ENCODE measurements at regions not wholly inside any gene's neighbourhood (a gene's known extent, or its start where the extent isn't known, plus 50 kb on each side); places are given as distances from the start of the nearest gene placed in this dataset.

DNA sequence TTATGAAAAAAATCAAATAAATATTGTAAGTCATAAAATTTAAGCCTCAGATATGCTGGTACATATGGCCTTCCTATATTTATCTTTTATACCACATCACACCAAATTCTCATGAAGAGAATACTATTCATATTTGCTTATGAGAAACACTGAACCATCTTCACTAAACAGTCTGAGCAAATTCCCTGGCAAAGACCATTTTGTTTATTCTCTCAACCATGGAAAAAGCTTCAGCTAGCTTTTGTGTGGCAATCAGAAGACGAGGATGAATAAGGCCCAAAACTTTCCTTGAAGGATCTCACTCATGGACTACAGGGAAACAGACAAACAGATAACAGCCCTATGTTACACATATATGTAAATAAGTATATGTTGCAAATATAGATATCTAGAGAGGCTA lies 252.1 kb downstream of the TMX3 start:
- DNase-seq, result no peak

DNA sequence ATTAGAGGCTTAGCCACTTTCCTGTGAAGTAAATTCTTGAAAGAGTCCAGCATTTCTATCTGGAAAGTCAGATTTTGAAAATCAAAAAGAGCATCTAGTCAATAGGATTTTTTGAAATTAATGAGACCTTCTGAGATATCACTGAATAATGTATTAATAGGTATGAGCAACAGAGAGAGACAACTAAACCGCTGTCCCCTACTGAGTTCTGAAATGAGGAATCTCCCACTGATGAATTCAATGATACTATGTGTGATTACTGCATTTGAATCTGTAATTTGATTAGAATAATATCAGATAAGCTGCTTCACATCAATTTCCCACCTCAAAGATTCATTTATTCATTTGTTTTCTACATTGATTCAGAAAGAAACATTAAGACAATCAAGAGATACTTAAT lies 252.8 kb downstream of the TMX3 start:
- DNase-seq, result no peak

DNA sequence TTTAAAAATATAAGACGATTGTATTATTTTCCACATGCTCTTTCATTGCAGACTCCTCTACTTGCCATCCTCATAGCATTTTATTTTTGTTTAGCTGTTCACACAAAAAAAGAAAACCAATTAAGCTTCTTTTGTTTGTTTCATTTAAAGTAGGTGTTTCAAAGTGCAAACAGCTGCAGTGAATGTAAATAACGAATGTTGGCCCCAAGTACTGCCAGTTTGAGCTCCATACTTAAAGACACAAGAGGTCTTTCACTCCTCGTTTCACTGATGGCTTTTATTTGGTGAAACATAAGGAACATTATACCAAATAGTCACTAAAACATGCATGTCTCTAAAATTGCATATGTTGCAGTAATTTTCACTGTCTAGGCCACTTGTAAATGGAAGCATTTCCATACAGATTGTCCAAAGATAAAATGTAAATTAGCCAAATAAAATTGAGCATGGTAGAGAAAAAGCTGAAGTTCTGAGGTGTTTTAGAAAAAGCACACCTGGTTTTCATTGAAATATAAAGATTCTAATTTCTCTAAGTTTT lies 253.4 kb downstream of the TMX3 start:
- DNase-seq, result no peak

DNA sequence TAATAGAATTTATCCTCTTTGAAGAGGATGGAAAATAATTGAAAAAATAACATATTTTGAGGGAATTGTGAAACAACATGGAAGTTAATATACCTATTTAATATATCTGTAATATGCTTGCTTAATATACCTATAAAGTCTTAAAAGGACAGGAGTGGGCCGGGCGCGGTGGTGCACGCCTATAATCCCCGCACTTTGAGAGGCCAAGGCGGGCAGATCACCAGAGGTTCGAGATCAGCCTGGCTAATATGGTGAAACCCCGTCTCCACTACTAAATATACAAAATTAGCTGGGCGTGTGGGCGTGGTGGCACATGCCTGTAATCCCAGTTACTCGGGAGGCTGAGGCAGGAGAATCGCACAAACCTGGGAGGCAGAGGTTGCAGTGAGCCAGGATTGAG lies 254.9 kb downstream of the TMX3 start:
- no peak for DNase-seq

DNA sequence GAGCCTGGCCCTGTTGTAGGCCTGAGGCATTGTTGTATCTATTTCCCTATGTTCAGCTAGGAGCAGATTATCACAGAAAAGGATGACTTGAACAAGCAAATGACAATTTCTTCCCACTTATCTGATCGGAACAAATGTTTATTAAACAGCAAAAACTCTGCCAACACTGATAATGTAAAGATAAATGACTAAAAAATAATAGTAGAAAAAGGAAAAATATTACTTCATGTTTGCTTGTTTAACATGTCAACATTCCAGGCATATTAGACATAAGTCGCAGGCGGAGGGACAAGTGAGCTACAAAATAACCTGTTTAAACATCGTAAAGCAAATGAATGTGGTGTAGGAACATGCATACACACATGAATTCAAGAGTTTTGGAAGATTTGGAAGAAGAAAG lies 257.9 kb downstream of the TMX3 start:
- no peak for DNase-seq

DNA sequence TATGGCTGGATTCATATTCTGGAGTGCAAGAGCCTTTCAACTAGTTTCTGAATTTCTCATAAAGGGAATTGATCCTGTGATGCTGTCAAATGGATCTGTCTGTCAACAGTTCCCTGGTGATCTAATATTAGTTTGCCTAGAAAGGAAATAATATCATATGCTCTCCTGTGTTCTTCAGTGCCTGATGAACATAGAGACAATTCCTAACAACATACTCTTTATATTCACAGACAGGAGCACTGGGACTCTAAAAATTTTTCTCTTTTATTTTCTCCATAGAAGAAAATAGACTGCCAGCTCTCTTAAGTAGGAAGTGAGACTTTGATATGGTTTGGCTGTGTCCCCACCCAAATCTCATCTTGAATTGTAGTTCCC lies 259.7 kb downstream of the TMX3 start:
- DNase-seq, result no peak

DNA sequence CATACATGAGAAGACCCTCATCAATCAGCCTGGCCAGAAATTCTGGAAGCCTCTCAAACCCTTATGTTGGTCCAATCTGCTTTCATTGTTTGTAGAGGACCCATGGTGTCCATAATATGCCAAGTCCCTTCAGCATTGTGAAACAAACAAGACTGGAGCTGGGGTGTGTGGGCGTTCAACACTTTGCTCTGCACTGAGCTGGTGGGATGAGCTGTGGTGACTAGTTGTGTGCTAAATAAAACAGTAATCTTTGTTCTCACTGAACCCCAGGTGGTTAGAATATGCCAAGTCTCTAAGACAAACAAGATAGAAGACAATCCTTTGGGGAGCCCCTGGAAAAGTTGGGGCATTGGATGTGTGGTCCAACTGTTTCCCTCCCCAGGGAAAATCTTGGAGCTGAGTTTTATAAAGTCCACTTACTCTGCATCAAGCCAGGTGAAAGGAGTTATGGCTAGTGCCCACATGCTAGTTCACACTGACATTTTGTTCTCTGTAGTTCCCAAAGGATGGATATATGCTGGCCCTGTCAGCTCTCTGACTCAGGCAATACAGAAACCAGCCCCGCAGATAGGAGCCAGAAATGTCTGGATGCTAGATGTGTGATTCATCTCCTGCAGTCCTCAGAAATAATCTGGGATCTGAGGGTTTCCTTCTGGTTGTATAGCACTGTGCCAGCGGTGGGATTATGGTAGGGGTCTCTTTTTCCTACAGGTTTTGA lies 260.2 kb downstream of the TMX3 start:
- no peak for DNase-seq

DNA sequence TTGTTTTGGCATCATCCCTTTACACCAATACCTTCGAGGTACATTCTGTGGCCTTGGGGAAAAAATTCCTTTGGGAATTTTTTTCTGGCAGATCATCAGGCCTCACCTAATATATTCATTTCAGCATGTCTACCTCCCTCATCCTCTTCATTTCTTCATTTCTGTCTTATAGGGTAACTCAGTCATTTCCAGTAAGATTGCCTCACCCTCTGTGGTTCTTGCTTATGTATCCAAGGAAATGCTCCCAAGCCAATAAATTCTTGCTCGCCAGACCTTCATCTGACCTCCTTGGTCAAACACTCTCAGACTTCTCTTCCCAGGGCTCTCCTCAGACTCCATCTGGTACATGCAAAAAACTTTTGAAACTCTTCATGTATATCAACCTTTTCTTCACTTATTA lies 265.6 kb downstream of the TMX3 start:
- no peak for DNase-seq

DNA sequence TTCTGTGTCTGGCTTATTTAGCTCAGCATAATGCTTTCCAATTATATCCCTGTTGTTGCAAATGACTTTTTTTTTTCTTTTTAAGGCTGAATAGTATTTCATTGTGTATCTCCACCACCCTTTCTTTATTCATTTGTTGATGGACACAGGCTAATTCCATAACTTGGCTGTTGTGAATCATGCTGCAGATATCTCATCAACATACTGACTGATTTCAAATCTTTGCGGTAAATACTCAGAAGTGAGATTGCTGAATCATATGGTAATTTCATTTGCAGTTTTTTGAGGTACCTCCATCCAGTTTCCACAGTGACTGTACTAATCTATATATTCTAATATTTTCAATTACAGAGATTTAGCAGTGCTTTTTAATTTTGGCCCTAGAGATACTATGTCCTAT lies 266.2 kb downstream of the TMX3 start:
- no peak for DNase-seq

DNA sequence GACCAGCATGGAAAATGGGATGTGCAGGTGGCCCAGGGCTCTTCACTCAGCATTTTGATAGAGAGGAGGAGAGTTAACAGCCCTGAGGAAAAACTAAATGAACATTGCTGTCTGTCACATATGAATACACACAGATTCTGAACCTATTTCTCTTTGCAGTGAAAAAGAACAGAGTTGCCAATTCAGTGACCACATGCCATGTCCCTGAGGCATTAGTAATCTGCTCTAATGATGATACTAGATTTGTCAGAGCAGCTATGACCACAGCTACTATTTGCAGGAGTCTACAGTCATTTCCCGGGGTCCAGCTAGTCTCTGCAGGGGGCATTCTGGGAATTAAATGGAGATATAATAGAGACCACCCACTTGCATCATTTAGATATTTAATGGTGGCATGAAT lies 267.6 kb downstream of the TMX3 start:
- no peak for DNase-seq

DNA sequence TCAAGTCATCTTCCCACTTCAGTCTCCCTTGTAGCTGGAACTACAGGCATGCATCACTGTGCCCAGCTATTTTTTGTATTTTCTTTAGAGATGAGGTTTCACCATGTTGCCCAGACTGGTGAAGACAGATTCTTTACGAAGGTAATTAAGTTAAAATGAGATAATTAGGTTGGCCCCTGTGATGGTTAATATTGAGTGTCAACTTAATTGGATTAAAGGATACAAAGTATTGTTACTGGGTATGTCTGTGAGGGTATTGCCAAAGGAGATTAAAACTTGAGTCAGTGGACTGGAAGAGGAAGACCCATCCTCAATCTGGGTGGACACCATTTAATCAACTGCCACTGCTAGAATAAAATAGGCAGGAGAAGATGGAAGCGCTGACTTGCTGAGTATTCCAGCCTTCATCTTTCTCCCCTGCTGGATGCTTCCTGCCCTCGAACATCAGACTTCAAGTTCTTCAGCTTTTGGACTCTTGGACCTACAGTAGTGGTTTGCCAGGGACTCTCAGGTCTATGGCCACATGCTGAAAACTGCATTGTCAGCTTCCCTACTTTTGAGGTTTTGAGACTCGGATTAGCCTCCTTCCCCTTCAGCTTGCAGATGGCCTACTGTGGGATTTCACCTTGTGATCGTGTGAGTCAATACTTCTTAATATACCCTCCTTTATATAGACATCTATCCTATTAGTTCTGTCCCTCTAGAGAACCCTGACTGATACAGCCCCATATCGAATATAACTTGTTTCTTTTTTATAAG lies 269.1 kb downstream of the TMX3 start:
- no peak for DNase-seq

DNA sequence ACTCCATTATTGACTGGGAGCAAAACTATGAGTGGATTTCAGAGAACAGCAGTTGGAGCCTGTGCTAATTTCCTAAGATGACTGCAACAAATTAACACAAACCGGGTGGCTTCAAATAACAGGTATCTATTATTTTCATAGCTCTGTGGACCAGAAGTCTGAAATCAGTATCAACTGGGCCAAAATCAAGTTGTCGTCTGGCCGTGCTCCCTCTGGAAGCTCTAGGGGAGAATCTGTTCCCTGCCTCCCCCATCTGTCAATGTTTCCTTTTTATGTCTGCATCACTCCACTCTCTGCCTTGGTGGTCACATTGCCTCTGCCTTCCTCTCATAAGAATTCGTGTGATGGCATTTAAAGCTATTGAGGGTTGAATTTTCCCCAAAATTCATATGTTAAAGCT lies 269.8 kb downstream of the TMX3 start:
- DNase-seq, result no peak

DNA sequence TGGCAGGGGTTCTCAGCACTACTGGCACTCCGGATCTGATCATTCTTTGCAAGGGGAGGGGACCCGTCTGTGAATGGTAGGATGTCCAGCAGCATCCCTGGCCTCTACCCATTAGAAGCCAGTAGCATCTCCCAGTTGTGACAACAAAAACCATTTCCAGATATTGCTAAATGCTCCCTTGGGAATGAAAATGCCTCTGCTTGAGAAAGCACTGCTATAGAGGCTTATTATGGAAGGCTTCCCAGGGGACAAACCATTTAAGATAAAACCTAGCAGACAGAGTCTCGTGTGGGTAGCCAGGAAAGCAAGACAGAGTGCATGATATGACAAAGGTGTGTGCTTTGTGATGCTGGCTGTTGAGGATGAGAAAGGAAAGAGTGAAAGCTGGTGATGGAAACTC lies 273.7 kb downstream of the TMX3 start:
- no peak for DNase-seq

DNA sequence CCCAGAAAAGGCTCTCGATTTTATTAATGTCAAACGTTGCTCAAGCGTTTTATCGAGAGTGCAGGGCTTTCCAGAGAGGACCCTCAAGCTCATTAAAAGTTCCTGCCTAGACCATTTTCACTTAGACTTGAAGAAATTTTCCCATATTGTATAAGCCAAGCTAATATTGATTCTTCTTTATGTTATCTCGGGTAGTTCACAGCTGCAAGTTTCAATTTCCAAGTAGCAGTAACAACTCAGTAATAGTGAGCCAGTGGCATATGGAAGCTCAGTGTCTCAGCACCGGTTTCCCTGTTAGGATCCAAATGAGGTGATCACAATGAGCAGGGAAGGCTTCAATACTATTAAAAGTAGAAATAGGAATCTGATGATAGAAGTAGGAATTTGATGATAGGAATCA lies 274.5 kb downstream of the TMX3 start:
- DNase-seq, result no peak

DNA sequence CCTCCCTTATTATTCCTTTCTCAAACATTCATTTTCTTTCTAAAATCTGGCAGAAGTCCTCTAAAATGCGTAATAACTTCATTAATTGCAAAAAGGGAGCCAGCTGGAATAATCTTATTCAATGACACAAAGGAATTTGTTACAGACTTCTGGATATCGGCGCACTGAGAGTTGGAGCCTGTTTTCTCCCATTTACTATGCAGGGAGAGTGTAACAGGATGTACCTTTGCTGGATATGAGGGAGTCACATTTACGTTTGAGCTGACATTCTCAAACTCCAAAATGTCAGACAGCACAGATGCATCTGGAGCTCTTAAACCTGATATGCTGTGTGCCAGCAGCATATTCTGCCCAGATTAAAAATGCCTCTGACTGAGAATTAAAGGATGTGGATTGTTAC lies 275.3 kb downstream of the TMX3 start:
- no peak for DNase-seq

DNA sequence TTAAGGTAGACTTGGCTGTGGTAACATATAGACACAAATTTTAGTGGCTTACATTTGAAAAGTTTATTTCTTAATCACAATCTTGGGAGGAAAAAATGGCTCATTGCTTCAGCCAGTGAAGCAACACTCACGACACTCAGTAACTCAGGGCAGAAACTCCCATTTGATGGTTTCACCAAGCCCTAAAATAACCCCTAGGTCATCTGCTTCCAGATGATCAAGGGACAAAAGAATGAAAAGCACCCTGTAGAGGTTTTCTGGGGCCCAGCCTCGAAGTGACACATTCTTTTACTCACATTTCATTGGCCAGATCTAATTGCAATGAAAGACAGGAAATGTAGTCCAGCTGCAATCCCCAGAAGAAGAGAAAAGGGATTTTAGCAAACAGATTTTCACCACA lies 275.9 kb downstream of the TMX3 start:
- DNase-seq, result no peak

DNA sequence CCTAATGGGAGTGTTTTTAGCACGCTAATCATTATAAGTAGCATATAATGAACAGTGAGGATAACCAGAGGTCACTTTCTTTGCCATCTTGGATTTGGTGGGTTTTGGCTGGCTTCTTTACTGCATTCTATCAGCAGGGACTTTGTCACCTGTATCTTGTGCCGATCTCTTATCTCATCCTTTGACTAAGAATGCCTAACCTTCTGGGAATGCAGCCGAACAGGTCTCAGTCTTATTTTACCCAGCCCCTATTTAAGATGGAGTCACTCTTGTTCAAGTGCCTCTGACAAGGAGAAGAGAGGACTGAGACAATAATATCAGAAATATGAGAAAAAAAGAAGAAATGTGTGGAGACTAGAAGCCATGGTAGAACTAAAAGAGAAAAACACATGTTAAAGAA lies 276.4 kb downstream of the TMX3 start:
- no peak for DNase-seq

DNA sequence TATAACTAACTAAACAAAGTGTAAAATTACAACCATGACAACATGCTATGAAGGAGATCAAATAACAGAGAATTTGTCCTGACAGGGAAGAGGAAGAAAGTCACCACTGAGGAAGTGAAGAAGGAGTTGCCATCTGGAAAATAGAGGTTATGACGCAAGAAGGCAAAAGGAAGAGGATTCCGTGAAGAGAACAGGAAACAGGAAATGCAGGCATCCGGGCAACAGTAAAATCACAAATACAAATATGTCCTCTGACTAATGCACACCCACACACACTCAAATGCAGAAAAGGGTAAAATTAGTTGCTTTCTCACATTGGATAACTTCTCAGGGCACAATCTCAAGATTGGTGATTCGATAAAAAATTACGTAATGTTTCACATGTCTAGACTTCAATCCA lies 278.4 kb downstream of the TMX3 start:
- no peak for DNase-seq

DNA sequence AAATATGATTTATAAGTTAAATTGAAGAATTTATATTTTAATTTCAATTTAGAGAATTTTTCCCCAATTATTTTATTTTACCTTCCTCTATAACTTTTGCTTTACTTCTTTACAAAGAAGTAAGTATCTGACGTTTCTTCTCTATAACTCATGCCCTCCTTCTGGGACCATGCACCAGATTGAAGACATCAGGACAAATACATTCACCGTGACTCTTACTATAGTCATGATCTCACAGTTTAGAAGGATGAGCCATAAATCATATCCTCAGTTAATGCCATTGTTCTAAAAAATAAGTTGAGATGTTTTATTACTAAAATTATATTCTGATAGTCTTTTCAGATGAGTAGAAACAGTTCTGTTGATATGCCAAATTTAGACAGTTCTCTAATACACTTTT lies 279.3 kb downstream of the TMX3 start:
- no peak for DNase-seq

DNA sequence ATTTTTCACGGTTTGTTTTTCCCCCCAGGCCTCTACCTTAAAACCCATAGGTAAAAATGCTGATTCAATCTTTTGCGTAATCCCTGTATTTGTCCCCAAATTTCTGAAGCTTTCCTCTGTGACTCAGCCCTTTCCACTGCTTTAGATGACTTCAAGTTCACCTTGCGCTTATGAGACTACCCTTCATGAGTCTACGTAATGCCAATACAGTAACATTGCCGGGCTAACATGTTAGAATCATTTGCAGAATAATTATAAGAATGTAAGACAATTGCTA lies 283.0 kb downstream of the TMX3 start:
- no peak for DNase-seq

DNA sequence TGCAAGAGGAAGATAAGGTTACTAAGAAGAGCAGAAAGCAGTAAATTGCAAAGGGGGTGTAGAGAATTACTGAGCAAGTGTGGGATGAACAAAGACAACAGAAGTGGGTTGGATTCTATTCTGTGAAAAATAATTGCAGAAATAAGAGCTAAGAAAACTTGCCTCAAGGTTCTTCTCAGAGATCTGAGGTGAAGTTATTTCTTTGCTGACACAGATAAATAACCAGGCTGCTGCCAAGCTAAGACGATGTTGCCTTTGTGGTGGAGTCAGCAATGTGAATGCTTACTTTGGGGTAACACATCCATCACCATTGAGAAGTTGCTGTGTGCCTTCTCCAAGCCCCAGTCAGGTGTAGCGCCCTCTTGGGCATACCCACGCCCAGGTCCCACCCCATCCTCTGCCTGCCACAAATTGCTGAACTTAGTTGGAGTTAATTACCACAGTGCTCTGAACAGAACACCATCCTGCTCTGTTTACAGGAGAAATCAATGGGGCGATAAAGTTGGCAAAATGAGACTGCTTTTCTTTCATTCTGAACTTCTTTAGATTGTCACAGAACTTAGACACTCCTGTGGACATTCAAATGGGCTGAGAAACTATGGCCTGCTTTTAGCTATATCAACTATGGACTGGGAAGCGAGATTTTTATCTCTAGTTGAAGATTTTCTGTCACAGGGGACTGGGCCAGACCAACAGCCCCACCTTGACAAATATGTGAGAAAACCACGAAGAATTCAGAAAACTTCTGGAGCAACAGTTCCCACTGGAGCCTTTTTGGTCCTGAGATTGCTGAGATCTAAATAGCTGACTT lies 283.6 kb downstream of the TMX3 start:
- no peak for DNase-seq

DNA sequence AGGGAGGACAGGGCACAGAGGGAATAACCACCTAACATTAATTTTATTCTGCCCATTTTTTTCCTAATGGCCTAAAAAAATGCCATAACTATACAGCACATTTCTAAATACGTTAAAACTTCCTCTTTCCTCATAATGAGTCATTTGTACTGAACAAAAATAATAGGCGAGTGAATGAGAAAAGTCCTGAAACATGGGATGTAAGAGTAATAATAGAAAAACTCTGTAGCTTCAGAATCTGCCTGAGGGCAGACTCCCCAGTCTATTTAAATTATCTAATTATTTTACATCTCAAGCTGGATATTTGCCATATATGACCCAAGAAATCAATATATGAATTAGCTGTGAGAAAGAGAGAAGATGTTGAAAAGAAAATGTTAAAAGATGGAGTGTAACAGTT lies 285.1 kb downstream of the TMX3 start:
- no peak for DNase-seq

DNA sequence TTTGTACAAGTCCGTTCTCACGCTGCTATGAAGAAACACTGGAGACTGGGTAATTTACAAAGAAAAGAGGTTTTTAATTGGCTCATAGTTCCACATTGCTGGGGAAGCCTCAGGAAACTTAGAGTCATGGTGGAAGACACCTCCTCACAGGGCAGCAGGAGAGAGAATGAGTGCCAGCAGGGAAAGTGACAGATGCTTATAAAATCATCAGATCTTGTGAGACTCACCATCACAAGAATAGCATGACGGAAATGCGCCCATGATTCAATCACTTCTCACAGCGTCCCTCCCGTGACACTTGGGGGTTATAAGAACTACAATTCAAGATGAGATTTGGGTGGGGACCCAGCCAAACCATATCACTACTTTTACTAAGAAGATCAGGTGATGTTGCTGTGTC lies 285.8 kb downstream of the TMX3 start:
- no peak for DNase-seq

DNA sequence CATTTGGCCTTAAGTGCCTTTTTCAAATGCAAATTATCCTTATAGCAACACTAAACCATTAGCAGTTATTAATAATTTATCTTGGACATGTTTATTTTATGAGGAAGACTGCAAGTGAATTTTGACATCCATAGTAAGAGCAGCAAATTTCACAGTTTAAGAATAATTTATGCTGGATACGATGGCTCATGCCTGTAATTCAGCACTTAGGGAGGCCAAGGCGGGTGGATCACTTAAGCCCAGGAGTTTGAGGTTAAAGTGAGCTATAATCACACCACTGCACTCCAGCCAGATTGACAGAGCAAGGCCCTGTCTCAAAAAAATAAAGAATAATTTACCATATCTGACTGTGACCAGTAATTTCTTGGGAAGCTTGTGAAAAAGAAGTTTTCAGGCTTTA lies 286.2 kb downstream of the TMX3 start:
- no peak for DNase-seq

Measured in stimulated activated CD8-positive, alpha-beta memory T cell treated with anti-CD3 and anti-CD28 coated beads, Interleukin-4, amount 100 ng/mL, for 48 hours (primary cell).